GM20000 (cell line): ENCODE measurements at regions not wholly inside any gene's neighbourhood (a gene's known extent, or its start where the extent isn't known, plus 50 kb on each side); places are given as distances from the start of the nearest gene placed in this dataset.
"Not testable (repeated sequence)": the region's sequence is repeated elsewhere in the genome, so short reads cannot be mapped to it uniquely, and the experiment has no call there.

Source experiments
- DNase-seq: peaks from one replicate; pipeline ENCODE4 v3.0.0; 2012; ENCODE audit warnings: low spot score
- CTCF ChIP-seq: IDR thresholded peaks from 2 replicates; pipeline ENCODE4 v1.5.1; 2012; ENCODE audit warnings: mild to moderate bottlenecking, control low read depth; ENCODE audit errors: extremely low read depth, missing control alignments

GRCh38 chr16:60655514-60656153, 1380.6 kb downstream of the CDH8 start:
- no peak for DNase-seq
- no peak for TF ChIP-seq CTCF

- DNase-seq, result no peak
- TF ChIP-seq CTCF, result no peak
Observed at GRCh38 chr16:60651346-60651745, 1384.9 kb downstream of the CDH8 start.

- TF ChIP-seq CTCF, result no peak
- no peak for DNase-seq
Observed at GRCh38 chr16:60648290-60648689, 1387.9 kb downstream of the CDH8 start.

- DNase-seq, result not testable (repeated sequence)
Observed at GRCh38 chr16:60647388-60647787, 1388.8 kb downstream of the CDH8 start.

GRCh38 chr16:60646631-60647030, 1389.6 kb downstream of the CDH8 start:
- no peak for TF ChIP-seq CTCF

GRCh38 chr16:60645541-60645940, 1390.7 kb downstream of the CDH8 start:
- TF ChIP-seq CTCF, result no peak

More at GRCh38 chr16:60646631-60647030, 1389.6 kb downstream of the CDH8 start:
- DNase-seq, result no peak

GRCh38 chr16:60642956-60643355, 1393.3 kb downstream of the CDH8 start:
- TF ChIP-seq CTCF, result no peak
- DNase-seq, result no peak

More at GRCh38 chr16:60645541-60645940, 1390.7 kb downstream of the CDH8 start:
- DNase-seq, result no peak

- no peak for TF ChIP-seq CTCF
- DNase-seq, result no peak
Observed at GRCh38 chr16:60641067-60641665, 1395.1 kb downstream of the CDH8 start.
